ENCODE measurements at regions not wholly inside any gene's neighbourhood (a gene's known extent, or its start where the extent isn't known, plus 50 kb on each side); places are given as distances from the start of the nearest gene placed in this dataset.
"Not testable (repeated sequence)": the region's sequence is repeated elsewhere in the genome, so short reads cannot be mapped to it uniquely, and the experiment has no call there.

DNA sequence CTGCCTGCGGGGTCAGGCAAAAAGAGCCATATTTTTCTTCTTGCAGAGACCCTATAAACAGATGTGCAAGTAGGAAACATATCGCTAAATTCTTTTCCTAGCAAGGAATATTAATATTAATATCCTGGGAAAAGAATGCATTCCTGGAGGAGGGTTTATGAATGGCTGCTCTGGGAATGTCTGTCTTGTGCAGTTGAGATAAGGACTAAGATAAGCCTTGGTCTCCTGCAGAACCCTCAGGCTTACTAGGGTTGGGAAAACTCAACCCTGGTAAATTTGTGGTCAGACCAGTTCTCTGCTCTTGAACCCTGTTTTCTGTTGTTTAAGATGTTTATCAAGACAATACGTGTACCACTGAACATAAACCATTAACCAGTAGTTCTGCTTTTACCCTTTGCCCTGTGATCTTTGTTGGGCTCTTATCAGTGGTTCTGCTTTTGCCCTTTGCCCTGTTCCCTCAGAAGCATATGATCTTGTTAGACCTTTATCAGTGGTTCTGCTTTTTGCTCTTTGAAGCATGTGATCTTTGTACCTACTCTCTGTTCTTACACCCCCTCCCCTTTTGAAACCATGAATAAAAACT lies 1548.2 kb upstream of the FLRT2 start:
- not testable (repeated sequence) for DNase-seq

DNA sequence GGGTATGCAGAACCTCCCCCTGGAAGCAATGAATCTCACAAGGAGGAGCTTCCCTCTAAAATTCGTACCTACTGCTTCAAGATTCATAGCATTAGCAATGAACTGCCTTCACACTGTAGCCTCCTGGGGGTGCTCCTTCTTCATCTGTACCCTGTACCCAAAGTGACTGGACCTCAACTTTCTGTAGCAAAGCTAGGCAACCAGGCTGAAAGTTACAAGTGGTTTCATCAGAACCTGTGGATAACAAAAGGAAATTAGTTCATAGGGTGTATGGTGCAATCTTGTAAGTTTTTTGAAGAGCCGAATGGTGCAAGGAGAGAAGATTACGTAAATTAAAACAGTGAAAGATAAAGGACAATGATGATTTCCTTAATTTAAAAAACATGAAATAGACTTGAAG lies 1541.7 kb upstream of the FLRT2 start:
- DNase-seq, result no peak

DNA sequence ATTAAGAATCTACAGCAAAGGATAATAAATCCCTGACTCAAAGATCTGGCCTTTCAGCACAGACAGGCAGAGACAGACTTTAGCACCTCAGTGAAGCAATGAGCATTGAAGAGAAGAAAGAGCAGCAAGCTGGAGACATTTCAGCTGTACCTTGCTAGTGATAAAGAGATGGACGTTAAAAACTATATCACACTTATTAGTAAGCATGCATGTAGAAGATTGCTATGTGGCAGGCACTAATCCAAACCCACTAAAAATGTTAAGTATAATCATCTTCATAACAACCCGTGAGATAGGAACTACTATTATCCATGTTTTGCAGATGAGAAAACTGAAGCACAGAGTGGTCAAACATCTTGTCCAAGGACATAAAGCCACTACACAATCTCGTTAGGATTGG lies 1538.3 kb upstream of the FLRT2 start:
- DNase-seq, result no peak

DNA sequence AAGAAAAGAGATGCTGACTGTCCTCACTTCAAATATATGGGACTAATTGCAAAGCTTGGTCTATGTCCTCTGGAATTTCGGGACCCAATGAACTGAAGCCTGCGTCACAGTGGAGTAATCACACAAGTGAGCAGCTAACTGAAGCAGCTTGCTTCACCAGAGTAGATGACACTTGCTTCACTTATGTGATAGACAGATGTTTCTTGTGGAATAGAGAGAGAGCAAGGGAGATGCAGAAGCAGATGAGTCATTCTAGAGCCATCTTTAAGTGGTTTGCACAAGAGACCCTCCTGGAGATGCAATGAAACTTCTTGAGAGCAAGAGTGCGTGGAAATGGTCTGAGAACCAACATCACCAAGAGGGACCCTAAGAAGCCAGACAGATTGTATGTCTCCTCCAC lies 1537.1 kb upstream of the FLRT2 start:
- DNase-seq, result no peak

DNA sequence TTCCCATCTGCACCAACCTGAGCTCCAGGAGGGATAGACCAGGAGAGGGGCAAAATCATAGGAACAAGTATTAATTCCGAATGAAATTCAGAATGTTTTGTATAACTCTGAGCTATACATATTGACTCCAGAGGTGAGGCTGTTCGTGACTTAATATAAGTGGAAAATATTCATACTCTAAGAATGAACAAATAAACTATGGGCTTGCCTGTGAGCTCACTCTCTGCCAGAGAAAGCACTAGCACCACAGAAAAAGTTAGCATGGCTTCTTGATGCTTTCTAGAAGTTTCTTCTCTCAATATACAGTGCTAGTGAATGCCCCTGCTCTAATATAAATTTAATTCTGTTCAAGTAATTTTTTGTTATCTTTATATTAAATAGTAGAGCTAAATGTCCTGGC lies 1536.4 kb upstream of the FLRT2 start:
- DNase-seq, result no peak

DNA sequence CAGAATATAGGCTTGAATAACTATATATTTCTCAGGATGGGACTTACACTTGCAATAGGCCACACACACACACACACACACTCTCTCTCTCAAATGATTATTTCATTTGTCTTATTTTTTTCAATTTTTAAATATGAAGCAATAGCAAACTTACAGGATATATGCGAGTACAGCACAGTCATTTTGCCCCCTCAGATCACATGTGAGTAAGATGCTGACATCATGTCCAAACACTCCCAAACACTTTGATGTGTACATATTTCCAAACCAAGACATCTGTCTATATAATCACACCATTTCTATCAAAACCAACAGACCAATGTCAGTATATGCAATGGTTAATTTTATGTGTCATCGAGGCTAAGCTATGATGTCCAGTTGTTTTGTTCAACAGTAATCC lies 1535.9 kb upstream of the FLRT2 start:
- DNase-seq, result no peak

DNA sequence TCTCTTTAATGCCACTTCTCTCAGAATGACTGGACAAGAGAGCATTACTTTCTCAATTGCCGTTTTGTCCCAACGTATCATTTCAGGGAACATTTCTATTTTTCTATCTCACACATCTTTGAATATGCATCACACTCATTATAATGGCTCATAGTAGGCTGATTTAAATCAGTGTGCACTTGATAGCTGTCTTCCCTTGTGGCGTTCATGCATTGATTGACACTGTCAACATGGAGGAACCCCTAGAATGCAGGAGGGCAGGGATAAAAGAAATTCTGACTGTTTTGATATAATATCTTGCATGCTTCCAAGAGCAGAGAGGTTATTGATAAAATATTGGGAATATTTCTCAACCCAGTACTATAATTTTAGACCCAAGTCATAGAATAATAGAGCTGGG lies 1528.9 kb upstream of the FLRT2 start:
- no peak for DNase-seq

DNA sequence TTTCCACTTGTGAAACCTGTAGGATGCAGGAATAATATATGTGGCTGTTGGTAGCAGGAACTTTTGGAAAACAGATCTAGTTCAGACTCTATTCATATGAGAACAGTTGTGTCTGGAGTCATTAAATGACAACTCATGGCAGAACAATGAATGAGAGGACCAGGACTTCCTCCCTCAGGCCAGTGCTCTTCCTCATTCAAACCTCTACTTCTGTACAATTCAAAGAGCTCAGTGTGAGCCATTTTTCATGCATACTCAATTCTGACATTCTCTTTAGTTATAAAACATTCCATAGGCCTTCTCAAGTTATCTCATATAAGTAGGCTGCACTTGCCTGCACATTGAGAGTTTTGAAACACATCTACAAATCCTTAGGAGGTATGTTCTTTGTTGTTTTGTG lies 1526.6 kb upstream of the FLRT2 start:
- no peak for DNase-seq

DNA sequence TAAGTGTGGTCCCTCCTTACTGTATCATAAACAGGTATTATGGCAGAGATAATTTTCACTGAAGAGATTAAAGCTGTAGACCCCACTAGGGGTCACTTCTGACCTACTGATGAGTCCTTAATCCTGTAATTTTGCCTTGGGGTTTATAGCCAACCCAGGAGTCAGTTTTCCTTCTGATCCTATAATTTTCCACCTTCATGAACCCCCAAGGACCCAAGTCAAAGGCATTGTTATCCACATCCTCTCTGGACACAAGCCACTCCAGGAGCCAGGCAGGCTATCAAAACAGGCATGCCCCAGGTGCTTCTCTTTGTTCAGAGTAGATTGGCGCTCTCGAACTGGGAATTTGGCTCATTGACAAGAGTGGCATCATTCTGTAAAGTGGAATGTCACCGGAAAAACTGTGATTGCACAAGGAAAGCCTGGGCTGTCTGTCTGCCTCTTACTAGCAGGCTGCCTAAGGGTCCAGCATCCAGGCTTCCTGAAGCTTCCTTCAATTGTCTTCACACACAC lies 1523.2 kb upstream of the FLRT2 start:
- peak; percentile 79 for DNase-seq

DNA sequence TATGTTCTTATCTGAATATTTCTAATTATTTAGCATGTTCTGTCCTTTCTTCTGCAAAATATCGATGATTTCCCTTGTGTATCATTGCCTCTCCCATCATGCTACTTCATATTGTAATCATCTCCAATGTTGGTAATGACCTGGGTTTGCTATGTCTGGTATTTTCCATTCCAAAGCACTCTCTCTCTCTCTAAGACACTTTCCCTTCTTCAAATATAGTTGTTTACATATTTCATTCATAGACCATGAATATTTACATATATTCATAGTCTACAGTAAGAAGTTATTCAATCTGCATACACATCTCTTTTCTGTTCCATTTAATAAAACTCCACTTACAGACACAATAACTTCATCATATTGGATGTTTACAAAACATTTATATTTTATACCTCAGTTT lies 1516.5 kb upstream of the FLRT2 start:
- DNase-seq, result no peak

DNA sequence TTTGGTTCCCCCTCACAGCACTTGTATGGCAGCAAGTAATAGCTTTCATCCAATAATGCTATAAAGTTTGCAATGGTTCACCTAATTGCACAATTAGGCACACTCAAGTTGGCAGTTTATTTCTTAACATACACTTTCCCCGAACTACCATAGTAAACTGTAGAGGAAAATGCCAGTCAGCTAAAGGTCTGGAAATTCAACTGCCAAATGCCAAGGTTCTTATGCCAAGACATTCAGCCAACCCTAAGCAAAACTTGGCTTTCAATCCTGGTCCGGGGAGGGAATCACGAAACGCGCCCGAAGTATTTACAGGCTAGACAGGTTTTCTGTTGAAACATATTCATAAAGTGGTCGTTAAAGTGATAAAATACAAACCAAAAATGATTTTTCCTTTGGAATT lies 1512.4 kb upstream of the FLRT2 start:
- DNase-seq, result no peak

DNA sequence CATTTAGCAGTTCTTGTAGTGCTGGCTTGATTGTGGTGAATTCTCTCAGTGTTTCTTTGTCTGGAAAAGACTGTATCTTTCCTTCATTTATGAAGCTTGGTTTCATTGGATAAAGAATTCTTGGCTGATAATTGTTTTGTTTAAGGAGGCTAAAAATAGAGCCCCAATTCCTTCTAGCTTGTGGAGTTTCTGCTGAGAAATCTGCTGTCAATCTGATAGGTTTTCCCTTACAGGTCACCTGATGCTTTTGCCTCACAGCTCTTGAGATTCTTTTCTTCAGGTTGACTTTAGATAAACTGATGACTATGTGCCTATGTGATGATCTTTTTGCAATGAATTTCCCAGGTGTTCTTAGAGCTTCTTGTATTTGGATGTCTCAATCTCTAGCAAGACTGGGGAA lies 1508.5 kb upstream of the FLRT2 start:
- no peak for DNase-seq

DNA sequence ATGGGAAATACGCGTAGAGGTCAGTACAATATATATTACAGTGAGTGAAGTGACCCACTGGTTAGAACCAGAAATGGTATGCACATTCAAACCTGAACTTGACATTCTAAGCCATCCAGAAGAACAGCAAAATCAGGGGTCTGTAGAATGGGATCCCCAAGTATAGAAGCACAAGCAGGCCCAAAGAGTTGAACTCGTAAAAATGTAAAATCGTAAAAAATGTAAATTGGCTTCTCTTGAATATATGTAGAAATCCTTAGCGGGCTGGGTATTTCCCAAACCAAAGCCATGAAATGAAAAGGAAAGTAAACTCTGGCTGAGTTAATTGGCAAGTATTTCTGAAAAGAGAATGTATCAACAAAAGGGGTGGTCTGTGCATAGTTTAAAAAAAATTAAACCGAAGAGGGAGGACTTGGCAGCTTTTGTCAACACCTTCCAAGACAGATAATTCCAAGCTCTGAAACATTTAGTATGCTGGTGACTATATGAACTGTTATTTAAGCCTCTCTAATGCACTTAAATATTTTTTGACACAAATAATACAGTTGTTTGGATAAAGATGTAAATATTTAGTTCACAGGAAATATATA lies 1505.6 kb upstream of the FLRT2 start:
- no peak for DNase-seq

DNA sequence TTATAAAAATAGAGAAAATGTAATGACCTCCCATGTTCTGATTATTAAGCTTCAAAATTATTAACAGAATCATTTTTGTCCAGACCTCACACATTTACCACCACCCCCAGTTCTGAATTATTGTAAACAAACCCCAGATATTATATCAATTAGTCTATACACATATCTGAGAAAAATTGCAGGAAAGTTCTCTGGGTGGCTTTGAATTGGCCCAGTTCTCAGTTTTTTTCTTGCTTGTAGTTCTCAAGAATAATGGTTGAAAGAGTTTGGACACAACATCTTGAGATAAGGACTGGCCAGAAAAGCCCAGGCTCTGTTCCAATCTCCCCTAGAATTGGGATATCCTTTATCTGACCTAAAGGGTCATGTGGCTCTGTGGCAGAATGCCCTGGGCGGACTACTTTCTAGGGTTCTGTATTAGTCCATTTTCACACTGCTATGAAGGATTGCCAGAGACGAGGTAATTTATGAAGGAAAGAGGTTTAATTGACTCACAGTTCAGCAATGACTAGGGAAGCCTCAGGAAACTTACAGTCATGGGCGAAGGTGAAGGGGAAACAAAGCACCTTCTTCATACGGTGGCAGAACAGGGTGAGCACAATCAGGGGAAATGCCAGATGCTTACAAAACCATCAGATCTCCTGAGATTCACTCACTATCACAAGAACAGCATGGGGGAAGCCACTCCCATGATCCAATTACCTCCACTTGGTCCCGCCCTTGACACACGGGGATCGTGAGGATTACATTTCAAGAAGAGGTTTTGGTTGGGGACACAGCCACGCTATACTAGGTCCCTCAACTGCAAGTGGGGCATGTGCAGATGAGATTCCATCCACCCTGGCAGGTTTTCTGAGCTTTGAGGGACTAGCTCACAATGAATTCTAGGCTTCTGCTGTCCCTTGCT lies 1504.6 kb upstream of the FLRT2 start:
- DNase-seq, result no peak

DNA sequence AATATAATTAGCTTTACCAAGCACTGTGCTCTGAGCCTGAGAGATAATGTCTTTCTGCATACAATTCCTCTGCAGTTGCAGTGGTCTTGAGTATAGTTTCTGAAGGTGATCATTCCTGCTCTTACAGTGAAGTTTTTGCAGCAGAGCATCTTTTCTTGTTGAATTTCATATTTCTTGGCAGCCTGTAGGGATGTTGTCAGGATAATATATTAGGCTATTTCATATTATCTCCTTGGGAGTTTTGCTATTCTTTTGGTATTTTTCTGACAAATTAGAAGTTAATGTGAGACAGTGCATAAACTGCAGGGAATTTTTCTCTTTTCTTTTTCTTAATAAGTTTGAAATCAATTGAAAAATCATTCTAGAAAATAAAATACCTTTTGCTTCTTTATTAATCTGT lies 1502.6 kb upstream of the FLRT2 start:
- no peak for DNase-seq

DNA sequence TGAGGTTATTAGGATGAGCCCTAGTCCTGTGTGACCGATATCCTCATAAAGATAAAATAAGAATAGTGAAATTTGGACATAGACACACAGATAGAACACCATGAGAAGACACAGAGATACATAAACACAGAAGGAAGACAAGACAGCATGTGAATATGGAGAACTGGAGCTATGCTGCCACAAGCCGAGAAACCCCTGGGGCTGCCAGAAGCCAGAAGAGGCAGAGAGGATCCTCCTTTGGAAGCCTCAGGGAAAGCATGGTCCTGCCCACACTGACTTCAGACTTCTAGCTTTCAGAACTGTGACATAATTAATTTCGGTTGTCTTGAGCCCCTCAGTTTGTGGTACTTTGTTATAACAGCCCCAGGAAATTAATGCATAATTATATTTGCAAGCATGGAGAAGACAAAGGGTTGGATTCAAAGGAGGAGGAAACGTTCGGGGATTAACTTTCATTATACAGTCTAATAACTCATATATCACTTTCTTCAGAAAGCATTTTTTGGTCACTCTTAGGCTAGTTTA lies 1501.8 kb upstream of the FLRT2 start:
- DNase-seq, result no peak

DNA sequence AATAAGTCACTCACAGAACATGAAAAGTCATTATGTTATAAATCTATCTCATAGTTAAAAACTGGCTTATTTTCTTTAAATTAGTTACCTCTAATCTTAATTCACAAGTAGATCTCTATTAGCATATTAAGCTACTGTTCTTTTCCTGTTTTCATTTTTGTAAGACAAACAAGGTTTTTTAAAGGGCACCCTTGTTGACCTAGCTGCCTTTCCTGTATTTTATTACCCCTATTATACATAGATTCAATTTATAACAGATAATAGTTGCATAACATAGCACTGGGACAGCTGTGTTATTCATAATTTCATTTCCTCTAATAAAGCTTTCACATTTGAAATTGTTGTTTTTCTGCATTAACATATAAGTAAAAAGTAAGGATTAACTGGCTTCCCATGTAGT lies 1500.7 kb upstream of the FLRT2 start:
- no peak for DNase-seq

DNA sequence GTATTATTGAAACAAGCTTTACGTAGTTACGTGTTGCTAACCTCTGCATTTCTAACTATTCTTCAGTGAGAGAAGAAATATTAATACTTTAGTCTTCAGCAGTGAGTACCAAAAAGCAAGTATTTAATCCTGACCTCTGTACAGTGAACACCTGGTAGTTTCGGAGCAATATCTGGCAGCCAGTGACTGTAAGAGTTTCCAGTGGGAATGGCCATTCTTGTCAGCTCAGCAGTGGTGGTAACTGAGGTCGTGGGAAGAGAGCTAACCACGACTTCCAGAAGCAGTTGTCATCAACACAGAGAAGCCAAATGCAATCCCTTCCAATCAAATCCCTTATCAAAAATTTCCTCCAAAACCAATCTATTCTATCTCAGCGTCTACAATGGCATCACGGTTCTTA lies 1500.2 kb upstream of the FLRT2 start:
- DNase-seq, result no peak

DNA sequence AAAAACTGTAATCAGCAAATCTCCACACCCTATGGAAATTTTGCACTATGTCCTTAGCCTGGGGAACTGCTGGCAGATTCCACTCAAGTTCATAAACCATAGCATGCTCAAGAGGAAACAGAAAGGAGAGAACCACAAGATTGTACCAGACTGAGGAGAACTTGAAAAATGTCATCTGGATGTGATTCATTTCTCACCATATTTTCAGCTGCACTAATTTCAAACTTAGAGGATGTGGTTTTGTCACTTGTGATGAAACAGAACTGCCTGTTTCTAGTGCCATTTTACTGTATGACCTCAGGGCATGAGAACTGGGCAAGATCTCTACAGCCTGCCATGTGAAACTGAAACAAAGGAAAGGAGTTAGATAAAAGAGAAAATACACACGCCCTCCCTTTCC lies 1493.1 kb upstream of the FLRT2 start:
- DNase-seq, result no peak

DNA sequence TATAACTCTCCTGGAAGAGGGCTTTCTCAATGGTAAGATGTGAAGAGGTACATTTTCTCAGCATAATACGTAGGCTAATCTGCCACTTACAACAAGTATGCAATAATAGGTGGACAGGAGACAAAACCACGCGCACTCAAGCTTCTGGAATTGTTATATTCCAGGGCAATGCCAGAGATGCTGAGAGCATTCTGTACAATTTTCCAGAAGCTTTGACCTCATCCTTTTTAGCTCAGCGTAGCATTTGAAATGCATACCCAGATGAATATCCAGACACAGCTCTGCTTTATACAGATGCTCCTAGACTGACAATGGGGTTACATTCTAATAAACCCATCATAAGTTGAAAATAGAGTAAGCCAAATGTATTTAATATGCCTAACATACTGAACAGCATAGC lies 1492.4 kb upstream of the FLRT2 start:
- DNase-seq, result no peak

DNA sequence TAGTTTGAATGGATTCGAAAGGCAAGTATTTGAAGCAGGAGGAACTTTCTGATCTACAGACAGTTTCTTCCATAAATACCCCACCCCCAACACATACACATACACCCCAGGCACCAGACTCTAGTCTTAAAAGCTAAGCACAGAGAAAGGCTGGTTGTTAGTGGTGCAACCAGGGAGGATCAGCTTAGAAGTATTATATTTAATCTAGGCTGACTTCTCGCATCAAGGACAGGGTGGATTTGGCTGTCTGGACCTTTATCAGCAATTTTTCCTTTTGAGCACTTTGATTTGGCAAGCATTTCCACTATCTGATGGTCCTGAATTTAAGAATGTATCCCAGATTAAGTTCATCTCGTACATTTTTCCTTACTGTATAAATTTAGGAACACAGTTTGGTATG lies 1489.8 kb upstream of the FLRT2 start:
- no peak for DNase-seq

DNA sequence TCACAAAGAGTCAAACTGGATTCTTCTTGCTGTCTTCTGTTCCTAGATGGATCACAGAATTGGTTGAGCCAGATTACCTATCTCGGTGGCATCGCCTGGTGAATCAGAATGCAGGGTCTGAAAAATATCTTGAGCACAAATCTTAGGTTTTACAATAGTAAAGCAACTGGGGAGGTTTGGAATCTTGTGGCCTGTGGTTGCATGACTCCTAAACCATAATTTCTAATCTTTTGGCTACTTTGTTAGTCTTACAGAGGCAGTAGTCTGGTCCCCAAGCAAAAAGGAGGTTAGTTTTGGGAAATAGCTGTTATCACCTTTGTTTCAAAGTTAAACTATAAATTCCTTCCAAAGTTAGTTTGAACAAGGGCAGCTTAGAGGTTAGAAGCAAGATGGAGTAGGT lies 1488.5 kb upstream of the FLRT2 start:
- DNase-seq, result no peak

DNA sequence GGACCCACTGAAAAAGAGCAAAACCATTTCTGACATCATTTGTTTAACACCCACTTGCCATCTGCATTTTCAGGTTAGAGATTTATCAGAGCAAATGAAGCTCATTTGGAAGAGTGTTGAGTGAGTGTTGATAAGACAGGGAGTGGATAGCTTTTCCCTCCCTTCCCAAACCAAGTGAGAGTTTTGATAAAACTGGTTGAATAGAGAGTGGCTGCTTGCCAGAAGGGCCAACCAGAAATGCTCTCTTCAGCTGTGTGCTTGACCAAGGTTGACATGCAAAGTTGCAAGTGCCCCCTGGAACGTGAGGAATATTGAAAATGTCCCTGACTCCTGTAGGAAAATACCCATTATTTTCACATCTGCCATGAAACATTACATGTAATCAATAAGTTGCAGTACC lies 1487.0 kb upstream of the FLRT2 start:
- no peak for DNase-seq

Measured in NCI-H146 (cell line).